Smooth muscle cell (in vitro differentiated cells): ENCODE measurements at regions not wholly inside any gene's neighbourhood (a gene's known extent, or its start where the extent isn't known, plus 50 kb on each side); places are given as distances from the start of the nearest gene placed in this dataset.

Experiments
- DNase-seq: peaks from one replicate; lab custom pipeline; 2025; ENCODE audit not compliant: unreplicated experiment; lab: John Stamatoyannopoulos, UW
- H2AFZ ChIP-seq: fragments of 200-600 bp; sonication (generic); 2 replicates; pipeline ENCODE4 v1.6.0; 2016; ENCODE audit warnings: antibody characterized with exemption, low read depth, mild to moderate bottlenecking
- H3F3A ChIP-seq: fragments of 200-600 bp; sonication (generic); 2 replicates; pipeline ENCODE4 v1.6.0; 2017; ENCODE audit warnings: antibody characterized with exemption, low read depth
- H3K27ac ChIP-seq: fragments of 200-600 bp; sonication (generic); 2 replicates; pipeline ENCODE4 v1.5.1; 2016; ENCODE audit warnings: low read depth, mild to moderate bottlenecking
- H3K27me3 ChIP-seq: fragments of 200-600 bp; sonication (generic); 2 replicates; pipeline ENCODE4 v1.6.1; 2016; ENCODE audit warnings: low read depth, mild to moderate bottlenecking
- H3K36me3 ChIP-seq: fragments of 200-600 bp; sonication (generic); 2 replicates; pipeline ENCODE4 v1.5.1; 2016; ENCODE audit warnings: low read depth
- H3K4me1 ChIP-seq: fragments of 200-600 bp; sonication (generic); 2 replicates; pipeline ENCODE4 v1.5.1; 2016; ENCODE audit warnings: low read depth
- H3K4me2 ChIP-seq: fragments of 200-600 bp; sonication (generic); 2 replicates; pipeline ENCODE4 v1.6.0; 2016; ENCODE audit warnings: mild to moderate bottlenecking
- H3K4me3 ChIP-seq: fragments of 200-600 bp; sonication (generic); 2 replicates; pipeline ENCODE4 v1.5.1; 2016; ENCODE audit warnings: mild to moderate bottlenecking
- H3K79me2 ChIP-seq: fragments of 200-600 bp; sonication (generic); 2 replicates; pipeline ENCODE4 v1.6.0; 2016; ENCODE audit warnings: low read depth, mild to moderate bottlenecking
- H3K9ac ChIP-seq: fragments of 200-600 bp; sonication (generic); 2 replicates; pipeline ENCODE4 v1.6.0; 2016; ENCODE audit warnings: low read depth
- H3K9me3 ChIP-seq: fragments of 200-600 bp; sonication (generic); replicated peaks from 2 replicates; pipeline ENCODE4 v1.5.1; 2016; ENCODE audit warnings: low read depth
- H4K20me1 ChIP-seq: fragments of 200-600 bp; sonication (generic); 2 replicates; pipeline ENCODE4 v1.6.0; 2016; ENCODE audit warnings: low read depth
- CTCF ChIP-seq: fragments of 200-600 bp; sonication (generic); IDR thresholded peaks from 2 replicates; pipeline ENCODE4 v1.5.1; 2017; ENCODE audit warnings: borderline replicate concordance, mild to moderate bottlenecking, antibody characterized with exemption; ENCODE audit not compliant: insufficient read depth, poor library complexity, severe bottlenecking
- WGBS: methylation state at CpG from one replicate; pipeline ENCODE4 v1.1.7; 2016; ENCODE audit warnings: low lambda C conversion rate; 5-methylcytosine and 5-hydroxymethylcytosine counted together

- peak; percentile 39 for TF ChIP-seq CTCF
Measured at GRCh38 chr2:88874063-88874657, 182.7 kb downstream of the RPIA start.

GRCh38 chr2:88875736-88876135, 184.3 kb downstream of the RPIA start:
- Histone ChIP-seq H3K4me2 (no peak overlapping the region), H3K4me1 (no peaks in the 10 kb centered on the region), H3K9ac (no peak overlapping the region), H3K4me3 (no peak overlapping the region), H3F3A (no peaks in the 10 kb centered on the region), H3K36me3 (no peaks in the 10 kb centered on the region), H4K20me1 (no peaks in the 10 kb centered on the region), H3K79me2 (no peaks in the 10 kb centered on the region), H2AFZ (no peak overlapping the region), H3K27ac (no peak overlapping the region), H3K9me3 (no peaks in the 10 kb centered on the region), H3K27me3 (no peaks in the 10 kb centered on the region)
- WGBS: 36% methylated on average over 3 of the region's 3 CpGs
- no peak for TF ChIP-seq CTCF
- no peak for DNase-seq

More at GRCh38 chr2:88874063-88874657, 182.7 kb downstream of the RPIA start:
- Histone ChIP-seq H3K79me2 (no peaks in the 10 kb centered on the region), H3K4me3 (no peak overlapping the region), H3K9me3 (no peaks in the 10 kb centered on the region), H4K20me1 (no peaks in the 10 kb centered on the region), H3K27me3 (no peaks in the 10 kb centered on the region), H3K27ac (no peak overlapping the region), H2AFZ (no peak overlapping the region), H3K36me3 (no peaks in the 10 kb centered on the region), H3K9ac (no peak overlapping the region), H3F3A (no peaks in the 10 kb centered on the region), H3K4me2 (no peak overlapping the region), H3K4me1 (no peaks in the 10 kb centered on the region)
- DNase-seq: no peak
- 43% methylated on average over 4 of the region's 4 CpGs for WGBS

- no peak for DNase-seq
Measured at GRCh38 chr2:88880441-88880953, 189.0 kb downstream of the RPIA start.

More at GRCh38 chr2:88880441-88880953, 189.0 kb downstream of the RPIA start:
- Histone ChIP-seq H3K4me3 (no peak overlapping the region), H2AFZ (no peak overlapping the region), H3K36me3 (no peaks in the 10 kb centered on the region), H4K20me1 (no peaks in the 10 kb centered on the region), H3K79me2 (no peaks in the 10 kb centered on the region), H3K27ac (no peak overlapping the region), H3K27me3 (no peaks in the 10 kb centered on the region), H3K9ac (no peak overlapping the region), H3K9me3 (no peaks in the 10 kb centered on the region), H3F3A (no peaks in the 10 kb centered on the region), H3K4me1 (no peaks in the 10 kb centered on the region), H3K4me2 (no peak overlapping the region)
- 48% methylated on average over 11 of the region's 11 CpGs for WGBS
- peak; percentile 38 for TF ChIP-seq CTCF
